GM21529 (cell line): ENCODE measurements at regions not wholly inside any gene's neighbourhood (a gene's known extent, or its start where the extent isn't known, plus 50 kb on each side); places are given as distances from the start of the nearest gene placed in this dataset.

Experiments used
- ATAC-seq: cut with Tn5 transposase; IDR thresholded peaks from one replicate; pipeline ENCODE4 v1.9.1; 2021; ENCODE audit not compliant: unreplicated experiment

DNA sequence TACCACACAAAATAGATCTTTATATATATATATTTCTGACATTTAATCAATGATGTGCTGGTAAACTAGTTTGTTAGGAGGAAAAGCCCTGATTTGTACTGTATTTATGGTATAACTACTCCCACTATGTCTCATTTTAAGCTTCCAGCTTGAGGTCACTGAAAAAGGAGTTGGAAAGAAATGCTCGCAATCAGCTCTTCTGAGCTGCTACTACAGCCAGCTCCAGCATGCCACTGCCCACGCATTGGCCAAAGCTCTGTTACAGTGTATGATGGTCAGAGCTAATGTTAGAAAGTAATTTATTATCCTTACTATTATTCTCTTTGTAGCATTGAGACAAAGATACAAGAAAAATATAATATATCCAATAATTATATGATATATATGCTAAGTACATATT lies 55.0 kb upstream of the PCED1B start:
- ATAC-seq, result no peak

DNA sequence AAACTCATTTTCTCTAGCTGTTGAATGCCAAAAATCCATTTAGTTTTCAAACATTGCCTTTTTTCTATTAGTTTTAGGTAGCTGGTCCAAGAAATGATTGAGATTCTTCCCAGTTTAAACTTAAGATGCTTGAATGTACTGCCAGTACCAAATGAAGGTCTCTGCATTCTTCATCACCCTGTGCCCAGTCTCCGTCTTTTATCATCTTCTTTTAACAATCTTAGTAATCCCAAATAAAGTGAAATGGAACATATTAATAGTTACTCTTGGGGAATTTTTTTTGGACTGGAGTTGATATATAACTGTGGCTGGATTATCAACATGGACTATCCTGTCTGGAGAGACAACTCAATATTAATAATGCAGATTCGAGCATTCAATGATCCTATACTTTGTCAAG lies 54.1 kb upstream of the PCED1B start:
- no peak for ATAC-seq

DNA sequence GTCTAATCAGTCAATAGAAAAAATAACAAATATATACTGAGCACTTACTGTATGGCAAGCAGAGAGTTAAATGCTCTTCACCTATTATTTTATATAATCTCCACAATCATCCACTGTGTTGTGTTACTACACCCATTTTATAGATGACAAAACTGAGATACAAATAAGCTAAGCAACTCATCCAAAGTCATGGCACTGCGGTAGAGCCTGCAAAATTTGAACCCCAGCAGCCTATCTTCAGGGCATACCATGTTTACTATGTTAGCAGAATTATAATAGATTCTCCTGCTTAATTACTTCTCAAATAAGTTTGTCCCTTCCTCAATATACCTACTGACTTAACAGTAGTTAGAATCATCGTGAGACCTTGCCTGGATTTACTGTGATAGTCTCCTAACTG lies 53.6 kb upstream of the PCED1B start:
- ATAC-seq, result no peak

DNA sequence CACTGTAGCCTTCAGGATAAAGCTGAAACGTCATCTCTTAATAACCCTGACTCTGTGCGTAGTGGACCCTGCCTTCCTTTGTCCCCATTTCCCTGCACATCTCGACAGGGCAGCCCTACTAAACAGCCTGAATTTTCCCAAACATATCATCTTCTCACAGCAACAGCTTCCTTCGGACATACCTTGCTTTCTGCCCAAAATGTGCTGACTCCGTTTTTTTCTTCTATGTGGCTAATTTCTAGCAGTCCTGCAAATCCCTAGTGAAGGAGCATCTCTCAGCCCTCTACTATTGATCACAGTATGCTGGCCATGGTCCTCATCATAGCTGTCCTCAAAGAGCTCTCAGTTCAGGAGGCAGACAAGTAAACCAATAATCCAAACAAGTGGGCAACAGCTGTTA lies 53.1 kb upstream of the PCED1B start:
- no peak for ATAC-seq
